HG02840 (cell line): ENCODE measurements at regions not wholly inside any gene's neighbourhood (a gene's known extent, or its start where the extent isn't known, plus 50 kb on each side); places are given as distances from the start of the nearest gene placed in this dataset.

ENCODE experiments used
- ATAC-seq: cut with Tn5 transposase; IDR thresholded peaks from one replicate; pipeline ENCODE4 v1.9.1; 2021; ENCODE audit warnings: mild to moderate bottlenecking, moderate library complexity, moderate number of reproducible peaks; ENCODE audit not compliant: unreplicated experiment, low FRiP score

DNA sequence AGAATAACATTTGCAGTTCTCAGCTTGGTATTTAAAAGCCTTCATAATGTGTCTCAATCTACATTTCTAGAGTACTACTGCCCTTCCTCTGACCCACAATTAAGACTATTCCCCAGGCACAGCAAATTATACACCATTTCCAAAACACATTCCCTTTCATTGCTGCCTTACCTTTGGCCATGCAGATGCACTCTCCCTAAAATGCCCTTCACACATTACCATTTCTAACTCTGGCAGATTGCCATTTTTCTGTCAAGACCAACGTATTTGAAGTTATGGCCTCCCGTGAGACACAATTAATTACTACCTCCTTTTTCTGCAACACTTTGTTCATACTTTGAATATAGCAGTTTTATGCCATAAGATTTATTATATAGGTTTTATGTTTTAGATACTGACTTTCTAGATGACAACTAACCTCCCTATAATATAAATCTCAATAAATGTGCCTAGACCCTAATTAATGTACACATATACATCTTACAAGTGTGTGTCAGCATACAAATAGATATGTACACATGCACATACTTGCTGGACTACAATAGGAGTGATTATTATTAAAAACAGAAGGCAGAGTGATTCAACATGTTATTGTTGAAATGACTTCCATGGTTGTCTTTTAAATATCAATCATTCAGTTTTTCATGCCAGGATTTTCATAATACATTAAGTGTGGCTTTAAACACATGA, 2902.5 kb downstream of the PCDH9 start:
- no peak for ATAC-seq

DNA sequence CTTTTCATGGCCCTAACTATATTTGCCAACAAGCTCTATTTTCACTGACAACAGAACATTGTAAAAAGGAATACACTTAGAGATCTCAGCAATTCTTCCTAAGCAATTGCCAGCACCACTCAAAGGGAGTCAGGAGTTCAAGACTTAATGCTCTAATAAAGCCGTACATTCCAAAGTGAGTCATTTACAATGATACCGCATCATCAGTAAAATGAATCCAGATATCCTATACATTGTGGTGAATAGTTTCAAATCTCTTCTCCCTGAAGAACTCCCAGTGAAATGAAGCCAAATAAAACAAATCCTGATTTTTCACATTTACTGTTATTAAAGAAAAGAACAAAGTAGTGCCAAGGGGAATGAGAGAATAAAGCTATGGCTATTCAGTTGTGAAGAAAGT, 2898.7 kb upstream of the PCDH20 start:
- ATAC-seq = no peak

DNA sequence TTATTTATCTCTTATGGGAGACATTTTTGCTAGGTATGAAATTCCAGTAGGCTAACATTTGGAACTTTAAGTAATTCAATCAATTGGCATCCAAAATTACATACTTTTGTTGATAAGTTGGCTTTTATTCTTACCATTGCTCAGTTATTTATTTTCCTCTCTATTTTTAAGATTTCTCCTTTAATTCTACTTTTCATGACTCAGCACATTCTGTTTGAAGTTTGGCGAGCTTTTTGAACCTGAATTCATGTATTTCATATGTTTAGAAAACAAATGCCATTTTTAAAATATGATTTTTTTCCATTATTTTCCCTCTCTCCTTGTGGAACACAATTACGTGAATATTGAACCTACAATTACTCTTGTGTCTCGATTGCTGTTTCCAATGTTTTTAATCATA, 2896.3 kb upstream of the PCDH20 start:
- no peak for ATAC-seq

DNA sequence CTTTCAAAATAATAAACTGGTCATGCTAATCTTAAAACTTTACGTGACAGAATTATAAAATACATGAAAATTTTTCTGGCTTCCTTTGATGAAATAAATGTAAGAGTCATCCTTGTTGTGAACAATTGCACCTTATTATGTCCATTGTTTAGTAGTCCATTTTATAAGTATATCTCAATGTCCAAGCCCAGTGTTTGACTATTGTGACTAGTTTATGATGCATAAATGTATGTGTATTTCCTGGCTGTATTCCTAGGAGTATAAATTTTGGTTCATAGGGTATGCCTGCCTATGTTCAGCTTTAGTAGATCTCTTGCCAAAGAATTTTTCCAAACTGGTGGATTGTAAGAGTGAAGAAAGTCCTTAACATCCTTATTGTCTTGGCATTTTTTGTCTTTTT, 2895.5 kb upstream of the PCDH20 start:
- no peak for ATAC-seq

DNA sequence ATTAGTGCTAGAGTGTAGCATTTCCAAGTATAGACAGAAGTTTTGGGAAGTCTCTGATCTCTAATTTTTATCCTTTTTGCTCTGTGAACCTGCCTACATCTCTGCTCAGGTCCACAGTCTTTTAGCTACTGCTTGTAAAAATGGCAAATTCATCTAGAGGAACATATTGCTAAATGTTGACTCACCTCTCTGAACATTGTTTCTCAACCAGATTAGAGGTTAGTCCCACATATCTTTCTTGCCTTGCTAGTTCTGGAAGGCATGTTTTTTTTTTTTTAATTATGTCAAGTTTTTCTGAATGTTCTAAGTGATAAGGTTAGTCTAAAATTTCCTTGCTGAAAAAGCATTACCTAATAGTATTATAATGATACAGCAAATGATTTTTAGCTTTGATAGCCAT, 2889.6 kb upstream of the PCDH20 start:
- ATAC-seq = no peak

DNA sequence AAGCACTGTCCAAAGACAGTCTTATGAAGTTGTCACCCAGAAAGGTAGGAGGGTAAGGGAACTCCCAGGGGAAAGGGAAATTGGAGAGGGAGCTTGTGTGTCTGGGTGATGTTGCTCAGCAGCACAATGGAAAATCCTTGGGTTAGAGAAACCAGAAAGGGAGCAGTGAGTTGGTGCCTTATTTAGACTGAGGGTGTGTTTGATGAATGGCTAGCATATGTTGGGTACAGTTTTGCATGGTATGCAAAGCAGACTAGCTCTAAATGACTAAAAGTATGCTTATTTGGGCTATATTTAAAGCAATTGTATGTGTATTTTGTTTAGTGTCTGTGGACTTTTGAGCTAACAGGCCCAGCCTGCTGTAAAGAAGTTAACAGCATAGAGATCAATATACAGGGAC, 2884.6 kb upstream of the PCDH20 start:
- no peak for ATAC-seq

DNA sequence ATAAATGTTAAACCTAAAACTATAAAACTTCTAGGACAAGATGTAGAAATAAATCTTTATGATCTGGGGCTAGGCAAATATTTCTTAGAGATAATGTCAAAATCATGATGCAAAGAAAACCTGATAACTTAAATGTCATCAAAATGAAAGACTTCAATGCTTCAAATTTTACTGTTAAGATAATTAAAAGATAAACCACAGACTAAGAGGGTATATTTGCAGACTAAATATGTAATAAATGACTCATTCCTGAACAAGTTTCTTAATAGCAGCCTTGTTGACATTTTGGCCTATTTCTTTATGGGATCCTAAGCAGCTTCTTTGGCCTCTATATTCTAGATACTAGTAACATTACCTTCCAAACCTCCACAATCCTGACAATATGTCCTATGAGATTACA, 2878.3 kb upstream of the PCDH20 start:
- no peak for ATAC-seq

DNA sequence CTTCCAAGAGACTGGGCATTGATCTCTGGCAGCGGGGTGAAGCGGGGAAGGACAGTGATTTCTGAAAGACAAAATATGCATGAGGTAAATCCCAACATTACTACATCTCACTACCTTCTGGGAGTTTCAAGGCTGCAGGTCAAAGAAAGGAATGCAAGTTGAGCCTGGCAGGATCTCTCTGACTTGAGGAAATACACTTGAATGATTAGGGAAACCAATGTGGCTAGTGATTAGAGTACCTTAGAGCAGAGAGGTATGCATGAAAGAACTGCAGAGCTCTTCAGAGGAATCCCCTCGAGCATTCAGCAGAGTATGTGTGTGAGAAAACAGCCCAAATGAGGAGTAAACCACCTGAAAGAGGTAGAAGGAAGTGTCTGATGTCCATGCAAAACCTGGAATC, 2874.1 kb upstream of the PCDH20 start:
- ATAC-seq = no peak

DNA sequence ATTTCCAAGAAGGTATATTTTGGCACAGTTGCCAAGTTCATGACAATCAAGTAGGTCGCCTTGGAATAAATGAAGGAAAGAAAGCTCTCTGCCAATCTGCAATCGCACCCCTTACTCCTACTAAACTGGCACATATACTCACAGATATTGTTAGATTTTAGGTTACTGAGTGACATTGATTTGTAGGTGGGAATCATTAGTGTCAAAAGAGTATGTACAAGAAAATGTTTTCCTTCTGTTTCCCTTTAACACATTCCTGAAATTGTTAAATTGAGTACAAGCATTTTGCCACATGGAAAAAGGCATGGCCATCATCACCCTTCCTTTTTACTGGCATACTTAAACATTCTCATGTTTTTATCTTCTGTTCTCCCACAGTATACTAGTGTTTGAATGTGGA, 2868.3 kb upstream of the PCDH20 start:
- ATAC-seq = no peak

DNA sequence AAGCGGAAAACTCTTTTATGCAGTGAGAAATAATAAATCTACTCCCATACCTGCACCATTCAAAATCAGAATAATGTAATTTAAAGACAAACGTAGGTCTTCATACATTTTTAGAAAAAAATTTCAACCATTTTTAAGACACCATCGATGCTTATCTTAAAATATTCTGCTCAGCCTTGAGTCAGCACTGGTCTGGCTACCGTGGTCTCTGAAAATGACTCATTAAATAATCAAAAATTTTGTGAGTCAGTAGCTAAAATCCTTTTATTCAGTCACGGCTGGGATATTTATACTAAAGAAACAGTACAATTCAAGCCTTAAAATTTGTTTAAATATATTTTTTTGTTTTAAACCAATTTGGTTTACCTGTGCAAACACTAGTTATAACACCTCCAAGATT, 2862.8 kb upstream of the PCDH20 start:
- ATAC-seq = no peak

DNA sequence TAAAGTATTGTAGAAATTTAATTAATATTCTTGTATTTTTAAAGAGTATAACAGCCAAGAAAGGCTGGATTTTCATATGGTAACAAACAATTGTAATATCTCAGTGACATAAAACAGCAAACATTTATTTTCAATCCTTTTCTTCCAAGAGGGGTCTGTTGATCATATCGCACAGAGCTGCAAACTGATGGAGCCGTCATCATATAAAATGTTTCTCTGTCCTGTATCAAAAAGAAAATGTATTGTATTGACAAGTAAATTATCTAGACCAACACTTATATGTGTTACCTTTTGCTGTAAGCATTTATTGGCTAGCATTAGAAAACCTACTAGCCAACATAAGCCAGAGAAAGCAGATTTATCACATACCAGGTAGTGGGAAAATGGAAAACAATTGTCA, 2861.4 kb upstream of the PCDH20 start:
- no peak for ATAC-seq

DNA sequence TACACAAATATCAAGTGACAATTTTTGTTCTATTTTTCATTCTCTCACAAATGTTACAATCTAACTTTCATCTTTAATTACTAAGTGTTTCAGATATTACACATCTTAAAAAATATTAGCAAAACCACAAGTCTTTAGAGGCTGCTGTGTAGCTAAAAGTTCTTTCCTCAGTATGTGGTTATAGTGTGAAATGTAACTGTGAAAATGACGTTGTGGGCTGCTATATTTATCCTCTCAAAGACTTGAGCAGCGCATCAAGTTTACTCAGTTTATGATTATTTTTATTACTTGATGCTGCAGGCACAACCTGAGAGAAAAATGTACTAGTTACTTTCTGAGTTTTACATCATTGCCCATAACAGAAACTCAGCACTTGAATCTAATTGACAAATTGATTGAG, 2860.6 kb upstream of the PCDH20 start:
- no peak for ATAC-seq

DNA sequence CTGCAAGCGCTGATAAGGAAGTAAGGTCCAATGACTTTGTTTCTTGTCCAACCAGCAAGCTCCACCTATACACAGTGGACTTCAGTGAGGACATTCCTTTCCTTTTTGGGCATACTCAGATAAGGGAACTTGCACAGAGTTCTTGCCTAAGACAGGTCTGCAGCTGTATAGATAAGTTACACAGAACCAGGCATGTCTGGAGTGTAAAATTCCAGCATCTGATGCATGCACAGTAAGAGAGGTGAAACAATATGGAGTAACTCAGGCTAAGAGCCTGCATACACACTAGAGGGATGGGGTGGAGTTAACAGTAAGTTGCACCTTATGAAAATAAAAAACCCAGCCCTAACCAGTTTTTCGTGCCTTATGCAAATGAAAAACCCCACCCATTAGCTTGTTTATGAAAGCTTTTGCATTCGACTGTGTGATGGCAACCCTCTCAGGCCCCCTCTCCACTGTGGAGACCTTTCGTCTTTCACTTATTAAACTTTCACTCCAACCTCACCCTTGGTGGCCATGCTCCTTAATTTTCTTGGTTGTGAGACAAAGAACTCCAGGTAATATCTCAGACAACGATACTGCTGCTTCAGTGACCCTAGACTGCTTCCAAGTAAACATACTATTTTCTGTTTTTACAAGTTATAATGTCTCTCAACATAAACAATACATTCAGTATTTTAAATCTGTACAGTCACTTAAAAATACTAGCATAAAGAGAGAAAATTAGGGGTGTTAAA, 2859.0 kb upstream of the PCDH20 start:
- ATAC-seq = no peak

DNA sequence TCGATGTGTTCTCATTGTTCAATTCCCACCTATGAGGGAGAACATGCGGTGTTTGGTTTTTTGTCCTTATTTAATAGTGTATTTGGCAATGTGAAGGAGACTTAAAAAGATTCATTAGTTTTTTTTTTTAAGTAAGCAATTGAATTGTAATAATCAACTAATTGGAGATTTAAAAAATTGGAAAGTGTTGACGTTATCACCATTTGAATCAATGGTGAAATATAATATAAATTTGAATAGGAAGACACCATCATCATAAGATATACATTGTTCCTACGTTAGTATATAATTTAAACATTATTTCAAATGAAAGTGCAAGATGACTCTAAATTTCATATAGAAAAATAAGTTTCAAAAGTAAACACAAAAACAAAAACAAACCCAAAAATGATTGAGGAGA, 2858.1 kb upstream of the PCDH20 start:
- no peak for ATAC-seq

DNA sequence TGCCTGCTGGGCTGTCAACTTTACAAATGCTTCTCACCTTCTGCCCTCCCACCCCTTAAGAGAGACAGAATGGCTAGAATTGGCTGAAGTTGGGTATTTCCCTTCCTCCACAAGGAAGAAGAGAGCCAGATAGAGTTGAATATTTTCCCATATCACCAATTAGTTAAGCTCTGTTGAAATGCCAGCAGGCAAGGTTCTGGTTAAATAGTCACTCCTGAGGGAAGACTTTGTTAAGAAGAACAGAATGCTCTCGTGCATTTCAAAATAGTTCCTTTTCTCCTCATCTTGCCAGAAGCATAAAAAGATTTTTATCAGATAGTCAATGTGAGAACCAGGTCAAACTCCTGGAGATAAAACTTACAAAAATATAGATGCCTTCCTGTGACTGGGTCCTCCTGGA, 2857.0 kb upstream of the PCDH20 start:
- ATAC-seq = no peak

DNA sequence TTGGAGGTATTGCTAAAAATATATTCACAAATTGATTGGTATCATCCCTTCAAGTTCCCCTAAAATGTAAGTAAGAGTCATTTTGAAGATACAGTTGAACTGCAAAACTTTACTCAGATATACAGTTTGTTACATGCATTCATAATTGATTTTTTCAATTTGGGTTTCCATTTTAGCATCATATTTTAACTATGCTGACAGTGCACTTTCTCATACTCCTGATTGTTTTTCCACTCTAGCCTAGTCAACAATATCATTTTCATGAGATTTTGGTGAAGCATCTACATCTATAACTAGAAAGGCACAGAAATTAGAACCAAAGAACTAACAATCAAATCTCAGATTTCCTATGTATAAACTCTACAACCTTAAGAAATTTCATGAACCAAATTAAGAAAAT, 2850.4 kb upstream of the PCDH20 start:
- ATAC-seq = no peak

DNA sequence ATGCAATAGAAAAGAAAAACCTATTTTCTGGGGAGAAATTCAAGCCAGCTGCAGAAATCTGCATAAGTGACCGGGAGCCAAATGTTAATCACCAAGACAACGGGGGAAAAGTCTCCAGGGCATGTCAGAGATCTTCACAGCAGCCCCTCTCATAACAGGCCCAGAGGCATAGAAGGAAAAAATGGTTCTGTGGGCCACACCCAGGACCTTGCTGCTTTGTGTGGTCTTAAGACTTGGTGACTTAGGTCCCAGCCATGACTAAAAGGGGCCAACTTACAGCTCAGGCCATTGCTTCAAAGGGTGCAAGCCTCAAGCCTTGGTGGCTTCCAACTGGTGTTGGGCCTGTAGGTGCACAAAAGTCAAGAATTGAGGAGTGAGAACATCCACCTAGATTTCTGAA, 2847.6 kb upstream of the PCDH20 start:
- no peak for ATAC-seq

DNA sequence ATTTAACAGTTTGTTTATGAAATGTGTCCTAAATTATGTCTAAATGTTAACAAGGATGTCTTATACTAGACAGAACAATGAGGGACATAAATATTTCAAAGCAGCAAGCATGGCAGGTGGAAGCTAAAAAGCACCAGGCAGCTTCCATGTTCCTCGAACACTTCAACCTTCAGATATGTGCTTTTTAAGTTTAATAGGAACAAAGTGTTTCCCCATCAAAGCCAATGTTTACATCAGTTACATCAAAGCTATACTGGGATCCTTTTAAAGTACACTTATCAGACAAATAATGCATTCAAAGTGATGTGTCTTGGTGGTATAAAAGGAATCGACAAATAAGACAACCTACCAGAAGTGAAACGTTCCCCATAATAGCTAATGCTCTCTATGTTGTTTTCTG, 2841.1 kb upstream of the PCDH20 start:
- no peak for ATAC-seq

DNA sequence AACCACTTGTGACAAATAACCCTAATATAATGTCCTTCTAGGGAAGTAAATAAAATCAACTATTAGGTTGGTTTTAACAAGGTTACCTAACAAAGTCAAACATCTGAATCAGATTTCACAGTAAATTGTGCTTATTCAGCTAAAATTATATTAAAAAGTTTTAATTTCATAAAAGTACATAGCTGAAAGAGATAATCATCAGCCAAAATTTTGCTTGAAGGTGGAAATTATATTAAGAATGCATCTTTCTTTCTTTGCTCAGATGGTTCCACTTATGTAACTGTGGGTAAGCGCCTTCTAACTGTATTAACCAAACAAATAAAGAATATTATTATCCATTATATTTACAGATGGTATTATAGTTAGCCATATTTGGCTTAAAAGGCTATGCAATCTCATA, 2840.3 kb upstream of the PCDH20 start:
- ATAC-seq = no peak

DNA sequence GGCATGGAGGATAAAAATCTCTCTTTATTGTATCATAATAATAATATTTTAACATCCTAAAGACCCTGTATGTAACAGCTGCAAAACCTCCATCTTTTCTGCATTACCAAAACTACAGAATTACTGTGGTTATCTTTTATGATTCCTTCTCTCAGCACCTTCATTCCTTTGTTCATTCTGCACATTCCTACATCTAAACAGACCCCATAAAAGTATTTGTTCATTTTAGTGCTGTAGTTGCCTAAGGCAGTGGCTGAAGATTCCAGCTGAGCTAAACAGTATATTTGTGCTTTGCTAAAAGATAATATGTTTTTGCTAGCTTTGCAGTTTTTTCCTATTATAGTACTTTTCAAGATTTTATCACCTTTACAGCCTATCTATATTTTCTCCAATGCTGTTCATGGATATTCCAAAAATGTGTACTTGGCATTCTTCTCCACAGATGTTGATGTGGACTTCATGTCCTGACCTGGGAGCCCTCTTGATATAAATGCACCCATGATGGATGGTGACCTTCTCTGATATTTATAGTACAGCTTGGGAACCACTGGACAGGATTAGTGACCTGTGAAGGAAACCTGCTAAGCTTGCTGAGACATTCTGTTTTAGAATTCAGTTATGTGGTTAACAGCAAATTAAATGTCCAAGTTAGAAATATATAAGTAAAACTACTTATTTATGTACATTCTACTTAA, 2832.9 kb upstream of the PCDH20 start:
- no peak for ATAC-seq

DNA sequence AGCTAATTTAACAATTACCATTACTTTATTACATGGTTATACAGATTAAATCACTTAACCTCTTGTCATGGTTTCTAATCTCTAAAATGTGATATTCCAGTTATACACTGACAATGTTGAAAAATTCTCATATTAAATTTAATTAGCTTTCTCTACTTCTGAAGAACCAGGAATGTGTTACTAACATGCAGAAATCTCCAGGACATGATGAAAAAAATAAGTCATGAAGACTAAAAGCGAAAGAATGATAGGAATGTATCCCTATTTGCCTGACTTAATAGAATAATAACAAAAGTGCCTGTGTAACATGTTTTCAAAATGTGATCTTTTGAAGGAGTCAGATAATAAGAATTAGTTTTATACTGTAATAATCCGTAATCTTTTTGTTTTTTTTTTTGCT, 2823.7 kb upstream of the PCDH20 start:
- ATAC-seq = no peak

DNA sequence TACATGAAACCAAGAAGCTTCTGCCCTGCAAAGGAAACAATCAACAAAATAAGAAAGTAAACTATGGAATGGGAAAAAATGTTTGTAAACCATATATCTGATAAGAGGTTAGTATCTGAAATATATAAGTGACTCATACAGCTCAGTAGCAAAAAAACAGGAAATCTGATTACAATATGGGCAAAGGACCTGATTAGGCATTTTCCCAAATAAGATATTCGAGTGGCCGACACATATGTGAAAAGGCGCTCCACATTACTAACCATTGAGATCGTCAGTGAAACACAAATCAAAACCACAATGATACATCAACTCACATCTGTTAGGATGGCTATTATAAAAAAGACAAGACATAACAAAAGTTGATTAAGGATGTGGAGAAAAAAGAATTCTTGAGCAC, 2818.6 kb upstream of the PCDH20 start:
- no peak for ATAC-seq
